GM19324 (cell line): ENCODE measurements at regions not wholly inside any gene's neighbourhood (a gene's known extent, or its start where the extent isn't known, plus 50 kb on each side); places are given as distances from the start of the nearest gene placed in this dataset.
"Not testable (repeated sequence)": the region's sequence is repeated elsewhere in the genome, so short reads cannot be mapped to it uniquely, and the experiment has no call there.

Experiments
- ATAC-seq: cut with Tn5 transposase; IDR thresholded peaks from one replicate; pipeline ENCODE4 v1.9.1; 2021; ENCODE audit warnings: mild to moderate bottlenecking, moderate library complexity; ENCODE audit not compliant: unreplicated experiment, low FRiP score

- not testable (repeated sequence) for ATAC-seq
Measured at GRCh38 chr7:65193334-65194058, 180.2 kb upstream of the ZNF92 start.

DNA sequence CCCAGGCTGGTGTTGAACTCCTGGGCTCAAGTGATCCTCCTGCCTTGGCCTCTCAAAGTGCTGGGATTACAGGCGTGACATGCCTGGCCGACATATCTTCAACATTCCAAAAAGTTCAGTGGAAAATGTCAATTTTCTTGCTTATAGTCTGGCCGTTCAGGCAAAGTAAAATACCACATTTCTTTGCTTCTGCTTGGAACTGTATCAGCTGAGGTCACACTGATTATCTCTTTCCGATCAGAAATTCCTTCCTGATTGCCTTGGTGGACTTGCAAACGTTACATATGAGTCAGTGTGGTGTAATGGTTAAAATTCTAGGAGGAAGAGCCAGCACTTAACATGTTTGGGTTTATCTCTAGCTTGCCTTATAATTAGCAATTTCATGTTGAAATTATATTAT is 170.6 kb upstream of the ERV3-1 start:
- ATAC-seq: not testable (repeated sequence)

DNA sequence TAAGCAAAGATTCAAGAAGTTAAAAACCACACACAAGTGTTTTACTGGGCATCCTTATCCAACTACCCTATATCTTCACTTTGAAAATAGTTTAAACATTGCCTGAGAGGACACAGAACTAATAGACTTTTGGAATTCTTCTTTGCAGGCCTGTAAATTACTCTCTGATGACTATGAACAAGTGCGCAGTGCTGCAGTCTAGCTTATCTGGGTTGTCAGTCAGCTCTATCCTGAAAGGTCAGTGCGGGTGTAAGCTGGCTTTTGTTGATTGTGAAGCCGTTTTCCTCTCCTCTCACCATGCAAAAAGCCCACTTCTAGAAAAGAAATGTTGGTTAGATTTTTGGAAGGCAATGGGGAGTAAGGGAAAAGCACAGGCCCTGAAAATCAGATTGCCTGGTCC is 143.6 kb upstream of the ERV3-1 start:
- not testable (repeated sequence) for ATAC-seq

- not testable (repeated sequence) for ATAC-seq
Measured at GRCh38 chr7:65146118-65146914, 139.8 kb upstream of the ERV3-1 start.

- ATAC-seq: not testable (repeated sequence)
Measured at GRCh38 chr7:65145710-65146109, 139.2 kb upstream of the ERV3-1 start.

DNA sequence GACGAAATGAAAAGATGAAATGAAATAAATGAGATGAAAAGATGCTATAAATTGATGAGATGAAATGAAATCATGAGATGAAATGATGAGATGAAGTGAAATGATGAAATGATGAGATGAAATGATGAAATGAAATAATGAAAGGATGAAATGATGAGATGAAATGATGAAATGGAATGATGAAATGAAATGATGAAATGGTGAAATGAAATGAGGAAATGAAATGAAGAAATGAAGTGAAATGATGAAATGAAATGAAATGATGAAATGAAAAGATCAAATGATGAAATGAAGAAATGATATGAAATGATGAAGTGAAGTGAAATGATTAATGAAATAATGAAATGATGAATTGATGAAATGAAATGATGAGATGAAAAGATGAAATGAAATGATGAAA is 138.5 kb upstream of the ERV3-1 start:
- ATAC-seq: not testable (repeated sequence)

- ATAC-seq: not testable (repeated sequence)
Measured at GRCh38 chr7:65144557-65144956, 138.1 kb upstream of the ERV3-1 start.

- not testable (repeated sequence) for ATAC-seq
Measured at GRCh38 chr7:65144119-65144518, 137.6 kb upstream of the ERV3-1 start.

- not testable (repeated sequence) for ATAC-seq
Measured at GRCh38 chr7:65141894-65142293, 135.4 kb upstream of the ERV3-1 start.

- ATAC-seq: not testable (repeated sequence)
Measured at GRCh38 chr7:65141405-65141778, 134.9 kb upstream of the ERV3-1 start.

DNA sequence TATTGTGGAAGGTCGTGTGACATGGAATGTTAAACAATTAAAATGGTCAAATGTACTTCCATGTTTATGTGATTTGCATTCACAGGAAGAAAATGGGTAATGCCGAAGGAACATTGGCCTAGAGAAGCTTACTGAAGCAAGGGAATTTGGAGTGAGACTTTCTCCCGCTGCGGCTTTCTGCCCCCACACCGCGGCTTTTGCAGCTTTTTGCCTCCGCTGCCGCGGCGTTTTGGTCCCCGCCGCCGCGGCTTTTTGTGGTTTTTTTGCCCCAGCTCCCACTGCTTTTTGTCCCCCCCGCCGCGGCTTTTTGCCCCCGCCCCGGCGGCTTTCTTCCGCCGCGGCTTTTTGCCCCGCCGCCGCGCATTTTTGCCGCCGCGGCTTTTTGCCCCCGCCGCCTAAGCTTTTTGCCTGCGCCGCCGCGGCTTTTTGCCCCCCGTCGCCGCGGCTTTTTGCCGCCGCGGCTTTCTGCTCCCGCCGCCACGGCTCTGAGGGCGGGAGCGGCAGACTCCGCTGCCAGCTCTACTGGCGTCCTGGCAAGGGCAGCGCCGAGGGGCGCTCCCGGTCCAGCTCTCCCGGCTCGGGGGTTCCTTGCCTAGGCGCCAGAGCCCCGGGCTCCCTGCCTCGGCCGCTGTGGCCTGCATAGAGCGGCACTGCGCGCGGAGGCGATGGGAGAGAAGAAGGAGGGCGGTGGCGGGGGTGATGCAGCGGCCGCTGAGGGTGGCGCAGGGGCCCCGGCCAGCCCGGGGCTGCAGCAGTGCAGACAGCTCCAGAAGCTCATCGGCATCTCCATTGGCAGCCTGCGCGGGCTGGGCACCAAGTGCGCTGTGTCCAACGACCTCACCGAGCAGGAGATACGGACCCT is 134.3 kb upstream of the ERV3-1 start:
- ATAC-seq: not testable (repeated sequence)

GRCh38 chr7:65136850-65137249 is 130.4 kb upstream of the ERV3-1 start:
- not testable (repeated sequence) for ATAC-seq

- not testable (repeated sequence) for ATAC-seq
Measured at GRCh38 chr7:65133087-65133486, 126.6 kb upstream of the ERV3-1 start.

DNA sequence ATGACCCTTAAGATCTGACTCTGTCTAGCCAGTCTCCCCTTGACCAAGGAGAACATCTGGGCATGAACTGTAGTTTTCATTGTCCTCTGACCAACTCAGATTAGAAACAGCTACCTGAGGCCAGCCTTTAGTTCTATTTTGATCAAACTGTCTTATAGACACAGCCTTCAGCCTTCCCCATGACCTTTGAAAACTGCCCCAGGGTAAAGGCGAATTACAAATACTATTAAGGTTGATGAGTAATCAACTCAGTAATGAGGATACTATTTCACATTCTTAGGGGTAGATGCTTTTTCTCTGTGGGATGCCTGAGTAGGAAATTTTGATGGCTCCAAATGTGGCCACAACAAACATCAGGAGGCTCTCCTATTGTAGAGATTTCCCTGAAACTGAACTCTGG is 125.8 kb upstream of the ERV3-1 start:
- not testable (repeated sequence) for ATAC-seq

- ATAC-seq: not testable (repeated sequence)
Measured at GRCh38 chr7:65127364-65127763, 120.9 kb upstream of the ERV3-1 start.

DNA sequence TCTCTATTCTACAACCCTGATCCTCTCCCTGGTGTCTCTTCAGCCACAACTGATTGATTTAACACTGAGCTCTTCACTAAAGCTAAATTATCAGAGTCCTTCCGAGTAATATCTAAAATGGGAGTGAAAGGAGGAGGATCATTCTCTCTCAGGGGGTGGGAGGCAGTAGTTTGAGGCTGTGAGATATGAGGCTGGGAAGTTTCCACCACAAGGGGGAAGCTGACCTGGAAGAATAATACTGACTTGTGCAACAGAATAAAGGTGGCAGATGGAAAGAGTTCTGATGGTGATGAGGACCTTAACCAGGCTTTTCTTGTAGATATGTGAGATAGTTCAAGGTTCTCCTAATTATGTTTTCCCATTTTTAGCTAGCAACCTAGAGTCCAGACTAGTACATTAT is 118.1 kb upstream of the ERV3-1 start:
- ATAC-seq: not testable (repeated sequence)

DNA sequence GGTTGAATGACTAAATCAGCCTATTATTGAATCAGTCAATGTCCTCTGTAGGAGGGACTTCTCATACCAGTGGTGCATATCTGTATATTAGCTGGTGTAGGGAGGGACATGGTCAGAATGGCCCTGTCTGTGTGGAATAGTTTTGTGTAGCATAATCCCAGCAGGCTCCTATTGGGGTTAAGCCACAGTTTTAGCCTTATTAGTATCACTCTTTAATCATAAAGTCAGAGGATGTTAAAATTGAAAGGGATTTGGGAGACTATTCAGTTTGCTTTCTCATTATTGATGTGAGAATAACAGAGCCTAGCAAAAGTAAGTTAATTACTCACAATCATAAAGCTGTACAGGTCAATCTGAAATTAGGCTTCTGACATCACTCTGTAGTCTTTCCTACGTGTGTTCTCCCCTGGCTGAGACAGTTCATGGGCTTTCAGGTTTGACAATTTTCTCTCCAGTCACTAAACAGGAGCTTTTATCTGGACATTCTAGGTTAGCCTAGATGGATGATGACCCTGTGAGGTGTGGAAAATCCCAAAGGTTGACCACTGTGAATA is 99.2 kb upstream of the ERV3-1 start:
- not testable (repeated sequence) for ATAC-seq

DNA sequence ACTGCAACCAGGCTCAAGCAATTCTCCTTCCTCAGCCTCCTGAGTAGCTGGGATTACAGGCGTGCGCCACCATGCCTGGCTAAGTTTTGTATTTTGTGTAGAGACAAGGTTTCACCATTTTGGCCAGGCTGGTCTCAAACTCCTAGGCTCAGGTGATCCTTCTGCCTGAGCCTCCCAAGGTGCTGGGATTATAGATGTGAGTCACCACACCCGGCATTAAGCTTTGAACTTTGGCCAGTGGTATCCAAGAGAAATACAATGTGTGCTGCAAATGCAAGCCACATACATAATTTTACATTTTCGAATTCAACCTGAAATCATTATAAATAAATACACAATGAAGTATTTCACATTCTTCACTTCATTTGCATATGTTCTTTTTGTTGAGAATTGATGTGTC is 94.0 kb upstream of the ERV3-1 start:
- not testable (repeated sequence) for ATAC-seq

- ATAC-seq: not testable (repeated sequence)
Measured at GRCh38 chr7:65081669-65082055, 75.2 kb upstream of the ERV3-1 start.
